ENCODE measurements at regions not wholly inside any gene's neighbourhood (a gene's known extent, or its start where the extent isn't known, plus 50 kb on each side); places are given as distances from the start of the nearest gene placed in this dataset.
"Not testable (repeated sequence)": the region's sequence is repeated elsewhere in the genome, so short reads cannot be mapped to it uniquely, and the experiment has no call there.

- DNase-seq = peak; percentile 23
Observed at GRCh38 chrX:121179972-121180371, 132.6 kb downstream of the GLUD2 start.

- peak; percentile 47 for DNase-seq
Observed at GRCh38 chrX:121191779-121192178, 144.4 kb downstream of the GLUD2 start.

- DNase-seq = no peak
Observed at GRCh38 chrX:121195719-121196118, 148.3 kb downstream of the GLUD2 start.

GRCh38 chrX:121196872-121197444 lies 149.5 kb downstream of the GLUD2 start:
- DNase-seq = not testable (repeated sequence)

GRCh38 chrX:121208563-121208962 lies 161.2 kb downstream of the GLUD2 start:
- DNase-seq = no peak

GRCh38 chrX:121216641-121217374 lies 169.4 kb downstream of the GLUD2 start:
- DNase-seq = no peak

- DNase-seq = no peak
Observed at GRCh38 chrX:121221322-121221977, 174.0 kb downstream of the GLUD2 start.

- DNase-seq = no peak
Observed at GRCh38 chrX:121227888-121228287, 180.5 kb downstream of the GLUD2 start.

GRCh38 chrX:121231566-121232358 lies 184.4 kb downstream of the GLUD2 start:
- DNase-seq = no peak

GRCh38 chrX:121236040-121236439 lies 188.6 kb downstream of the GLUD2 start:
- no peak for DNase-seq

- no peak for DNase-seq
Observed at GRCh38 chrX:121238093-121238492, 190.7 kb downstream of the GLUD2 start.

GRCh38 chrX:121244511-121244910 lies 197.1 kb downstream of the GLUD2 start:
- DNase-seq = no peak

GRCh38 chrX:121245763-121246162 lies 198.4 kb downstream of the GLUD2 start:
- DNase-seq = no peak

GRCh38 chrX:121254336-121254735 lies 206.9 kb downstream of the GLUD2 start:
- DNase-seq = no peak

- DNase-seq = no peak
Observed at GRCh38 chrX:121256647-121257046, 209.2 kb downstream of the GLUD2 start.

- DNase-seq = no peak
Observed at GRCh38 chrX:121258545-121258944, 211.1 kb downstream of the GLUD2 start.

GRCh38 chrX:121259170-121259569 lies 211.8 kb downstream of the GLUD2 start:
- DNase-seq = no peak

GRCh38 chrX:121260596-121261240 lies 213.3 kb downstream of the GLUD2 start:
- no peak for DNase-seq

GRCh38 chrX:121283921-121284320 lies 236.5 kb downstream of the GLUD2 start:
- no peak for DNase-seq

GRCh38 chrX:121298499-121298898 lies 251.1 kb downstream of the GLUD2 start:
- no peak for DNase-seq

GRCh38 chrX:121301356-121301755 lies 253.9 kb downstream of the GLUD2 start:
- no peak for DNase-seq

GRCh38 chrX:121301822-121302221 lies 254.4 kb downstream of the GLUD2 start:
- no peak for DNase-seq

- no peak for DNase-seq
Observed at GRCh38 chrX:121307449-121307848, 260.0 kb downstream of the GLUD2 start.
